HG02642 (cell line): ENCODE measurements at regions not wholly inside any gene's neighbourhood (a gene's known extent, or its start where the extent isn't known, plus 50 kb on each side); places are given as distances from the start of the nearest gene placed in this dataset.
"Not testable (repeated sequence)": the region's sequence is repeated elsewhere in the genome, so short reads cannot be mapped to it uniquely, and the experiment has no call there.

Source experiments
- ATAC-seq: cut with Tn5 transposase; IDR thresholded peaks from one replicate; pipeline ENCODE4 v1.9.1; 2021; ENCODE audit warnings: mild to moderate bottlenecking; ENCODE audit not compliant: unreplicated experiment, poor library complexity

- ATAC-seq = no peak
Measured at GRCh38 chr14:83924259-83924658, 1605.7 kb upstream of the FLRT2 start.

- no peak for ATAC-seq
Measured at GRCh38 chr14:83940253-83940652, 1589.7 kb upstream of the FLRT2 start.

DNA sequence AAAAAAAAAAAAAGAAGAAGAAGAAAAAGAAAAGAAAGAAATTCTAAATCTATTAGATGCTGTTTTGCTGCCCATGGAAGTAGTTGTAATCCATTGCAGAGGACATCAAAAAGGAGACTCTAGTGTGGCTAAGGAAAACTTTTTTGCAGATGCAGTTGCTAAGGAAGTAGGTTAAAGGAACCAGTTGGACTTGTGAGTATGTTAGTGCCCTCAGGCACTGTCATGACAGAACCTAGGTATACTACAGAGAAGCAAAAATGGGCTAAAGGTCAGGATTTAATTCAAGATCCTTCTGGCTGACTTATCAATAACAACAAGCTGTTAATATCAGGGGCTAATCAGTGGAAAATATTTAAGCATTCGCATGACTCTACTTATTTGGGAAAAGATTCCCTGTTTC, 1571.6 kb upstream of the FLRT2 start:
- no peak for ATAC-seq

DNA sequence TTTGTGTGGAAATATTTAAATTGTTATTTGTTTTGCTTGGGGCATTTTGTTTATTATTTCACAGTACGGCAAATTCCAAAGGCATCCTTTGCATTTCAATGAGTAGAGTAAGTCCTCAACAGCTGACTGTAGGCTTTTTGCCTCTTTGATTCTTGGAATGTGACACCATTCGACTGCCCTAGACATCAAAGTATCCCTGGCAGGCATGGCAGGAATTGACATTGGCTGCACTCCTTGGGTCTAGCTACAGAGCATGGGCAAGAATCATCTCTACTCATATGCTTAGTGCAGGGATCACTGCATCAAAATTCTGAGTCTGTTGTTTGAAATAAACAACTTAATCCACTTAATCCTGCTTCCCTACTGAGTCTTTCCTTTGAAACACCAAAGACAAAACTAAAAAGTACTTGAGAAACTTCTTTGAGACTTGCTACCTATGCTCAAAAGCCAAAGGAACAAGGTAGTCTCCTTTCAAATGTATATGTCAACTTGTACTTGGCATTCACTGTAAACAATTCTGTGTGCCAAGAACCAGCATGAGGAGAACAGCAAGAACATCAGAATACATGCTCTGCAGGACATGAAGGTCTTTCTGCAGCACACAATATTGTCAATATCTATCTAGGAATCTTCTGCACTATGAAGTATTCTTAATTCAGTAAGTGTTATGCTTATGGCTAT, 1569.0 kb upstream of the FLRT2 start:
- ATAC-seq = no peak

DNA sequence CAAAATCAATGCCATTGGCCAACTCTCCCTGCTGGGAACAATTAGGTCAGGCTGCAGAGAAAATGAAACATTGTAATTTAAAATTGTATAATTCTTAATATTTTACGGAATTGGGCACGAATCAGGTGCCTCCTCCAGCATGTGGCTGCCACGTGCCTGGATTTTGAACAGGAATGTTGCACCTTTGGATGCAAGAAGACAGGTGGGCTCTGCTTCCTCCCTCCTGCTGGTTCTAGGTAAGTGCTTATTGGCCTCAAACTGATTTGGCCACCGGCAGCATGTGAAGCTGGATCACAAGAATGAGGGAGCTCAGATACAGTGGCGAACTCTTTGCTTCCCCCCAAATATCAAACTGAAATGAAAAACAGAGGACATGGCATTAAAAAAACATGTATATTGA, 1559.9 kb upstream of the FLRT2 start:
- ATAC-seq = no peak

GRCh38 chr14:83972631-83973030, 1557.3 kb upstream of the FLRT2 start:
- ATAC-seq = no peak

DNA sequence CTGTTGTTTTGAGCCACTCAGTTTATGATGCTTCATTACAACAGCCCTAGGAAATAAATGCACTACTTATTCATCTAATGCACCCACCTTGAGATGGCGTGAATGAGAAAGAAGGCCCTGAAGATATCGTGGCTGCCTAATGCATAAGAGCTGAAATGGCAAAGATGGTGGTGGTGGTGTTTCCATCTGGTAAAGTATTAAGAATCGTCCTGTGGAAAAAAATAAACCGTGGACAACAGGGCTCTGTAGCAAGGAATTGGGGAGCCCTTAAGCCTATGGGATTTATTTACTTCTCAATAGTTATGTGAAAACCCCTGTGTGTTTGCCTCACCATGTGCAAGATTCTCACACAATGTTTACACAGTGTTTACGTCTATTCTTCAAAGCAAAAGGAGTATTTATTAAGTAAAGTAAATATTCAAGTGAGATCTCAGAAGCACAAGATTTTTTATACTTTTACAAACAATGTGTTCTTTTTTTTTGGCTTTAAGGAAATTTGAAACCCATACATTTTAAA, 1555.2 kb upstream of the FLRT2 start:
- ATAC-seq = no peak

- no peak for ATAC-seq
Measured at GRCh38 chr14:83975435-83975834, 1554.5 kb upstream of the FLRT2 start.

GRCh38 chr14:83975841-83976770, 1553.8 kb upstream of the FLRT2 start:
- ATAC-seq = no peak

DNA sequence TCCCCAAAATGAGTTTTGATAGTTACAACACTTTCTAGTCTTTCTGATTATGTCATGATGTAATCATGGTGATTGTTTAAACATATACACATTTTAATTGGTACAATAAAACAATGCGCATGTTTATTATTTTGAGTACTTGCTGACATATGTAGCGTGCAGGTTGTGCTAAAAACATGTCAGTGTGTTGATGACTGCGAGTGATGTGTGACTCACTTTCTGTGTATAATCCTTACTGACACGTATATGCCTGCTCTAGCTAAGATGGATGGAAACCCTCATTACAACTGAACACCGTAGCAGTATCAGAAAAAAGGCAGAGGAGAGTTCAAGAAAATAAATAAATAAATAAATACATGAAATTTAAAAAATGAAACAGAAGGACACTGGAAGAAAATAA, 1552.4 kb upstream of the FLRT2 start:
- no peak for ATAC-seq

DNA sequence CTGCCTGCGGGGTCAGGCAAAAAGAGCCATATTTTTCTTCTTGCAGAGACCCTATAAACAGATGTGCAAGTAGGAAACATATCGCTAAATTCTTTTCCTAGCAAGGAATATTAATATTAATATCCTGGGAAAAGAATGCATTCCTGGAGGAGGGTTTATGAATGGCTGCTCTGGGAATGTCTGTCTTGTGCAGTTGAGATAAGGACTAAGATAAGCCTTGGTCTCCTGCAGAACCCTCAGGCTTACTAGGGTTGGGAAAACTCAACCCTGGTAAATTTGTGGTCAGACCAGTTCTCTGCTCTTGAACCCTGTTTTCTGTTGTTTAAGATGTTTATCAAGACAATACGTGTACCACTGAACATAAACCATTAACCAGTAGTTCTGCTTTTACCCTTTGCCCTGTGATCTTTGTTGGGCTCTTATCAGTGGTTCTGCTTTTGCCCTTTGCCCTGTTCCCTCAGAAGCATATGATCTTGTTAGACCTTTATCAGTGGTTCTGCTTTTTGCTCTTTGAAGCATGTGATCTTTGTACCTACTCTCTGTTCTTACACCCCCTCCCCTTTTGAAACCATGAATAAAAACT, 1548.2 kb upstream of the FLRT2 start:
- not testable (repeated sequence) for ATAC-seq

DNA sequence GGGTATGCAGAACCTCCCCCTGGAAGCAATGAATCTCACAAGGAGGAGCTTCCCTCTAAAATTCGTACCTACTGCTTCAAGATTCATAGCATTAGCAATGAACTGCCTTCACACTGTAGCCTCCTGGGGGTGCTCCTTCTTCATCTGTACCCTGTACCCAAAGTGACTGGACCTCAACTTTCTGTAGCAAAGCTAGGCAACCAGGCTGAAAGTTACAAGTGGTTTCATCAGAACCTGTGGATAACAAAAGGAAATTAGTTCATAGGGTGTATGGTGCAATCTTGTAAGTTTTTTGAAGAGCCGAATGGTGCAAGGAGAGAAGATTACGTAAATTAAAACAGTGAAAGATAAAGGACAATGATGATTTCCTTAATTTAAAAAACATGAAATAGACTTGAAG, 1541.7 kb upstream of the FLRT2 start:
- ATAC-seq = no peak

DNA sequence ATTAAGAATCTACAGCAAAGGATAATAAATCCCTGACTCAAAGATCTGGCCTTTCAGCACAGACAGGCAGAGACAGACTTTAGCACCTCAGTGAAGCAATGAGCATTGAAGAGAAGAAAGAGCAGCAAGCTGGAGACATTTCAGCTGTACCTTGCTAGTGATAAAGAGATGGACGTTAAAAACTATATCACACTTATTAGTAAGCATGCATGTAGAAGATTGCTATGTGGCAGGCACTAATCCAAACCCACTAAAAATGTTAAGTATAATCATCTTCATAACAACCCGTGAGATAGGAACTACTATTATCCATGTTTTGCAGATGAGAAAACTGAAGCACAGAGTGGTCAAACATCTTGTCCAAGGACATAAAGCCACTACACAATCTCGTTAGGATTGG, 1538.3 kb upstream of the FLRT2 start:
- no peak for ATAC-seq

DNA sequence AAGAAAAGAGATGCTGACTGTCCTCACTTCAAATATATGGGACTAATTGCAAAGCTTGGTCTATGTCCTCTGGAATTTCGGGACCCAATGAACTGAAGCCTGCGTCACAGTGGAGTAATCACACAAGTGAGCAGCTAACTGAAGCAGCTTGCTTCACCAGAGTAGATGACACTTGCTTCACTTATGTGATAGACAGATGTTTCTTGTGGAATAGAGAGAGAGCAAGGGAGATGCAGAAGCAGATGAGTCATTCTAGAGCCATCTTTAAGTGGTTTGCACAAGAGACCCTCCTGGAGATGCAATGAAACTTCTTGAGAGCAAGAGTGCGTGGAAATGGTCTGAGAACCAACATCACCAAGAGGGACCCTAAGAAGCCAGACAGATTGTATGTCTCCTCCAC, 1537.1 kb upstream of the FLRT2 start:
- no peak for ATAC-seq

- no peak for ATAC-seq
Measured at GRCh38 chr14:83993545-83993944, 1536.4 kb upstream of the FLRT2 start.

DNA sequence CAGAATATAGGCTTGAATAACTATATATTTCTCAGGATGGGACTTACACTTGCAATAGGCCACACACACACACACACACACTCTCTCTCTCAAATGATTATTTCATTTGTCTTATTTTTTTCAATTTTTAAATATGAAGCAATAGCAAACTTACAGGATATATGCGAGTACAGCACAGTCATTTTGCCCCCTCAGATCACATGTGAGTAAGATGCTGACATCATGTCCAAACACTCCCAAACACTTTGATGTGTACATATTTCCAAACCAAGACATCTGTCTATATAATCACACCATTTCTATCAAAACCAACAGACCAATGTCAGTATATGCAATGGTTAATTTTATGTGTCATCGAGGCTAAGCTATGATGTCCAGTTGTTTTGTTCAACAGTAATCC, 1535.9 kb upstream of the FLRT2 start:
- ATAC-seq = no peak

- no peak for ATAC-seq
Measured at GRCh38 chr14:84001023-84001422, 1528.9 kb upstream of the FLRT2 start.

DNA sequence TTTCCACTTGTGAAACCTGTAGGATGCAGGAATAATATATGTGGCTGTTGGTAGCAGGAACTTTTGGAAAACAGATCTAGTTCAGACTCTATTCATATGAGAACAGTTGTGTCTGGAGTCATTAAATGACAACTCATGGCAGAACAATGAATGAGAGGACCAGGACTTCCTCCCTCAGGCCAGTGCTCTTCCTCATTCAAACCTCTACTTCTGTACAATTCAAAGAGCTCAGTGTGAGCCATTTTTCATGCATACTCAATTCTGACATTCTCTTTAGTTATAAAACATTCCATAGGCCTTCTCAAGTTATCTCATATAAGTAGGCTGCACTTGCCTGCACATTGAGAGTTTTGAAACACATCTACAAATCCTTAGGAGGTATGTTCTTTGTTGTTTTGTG, 1526.6 kb upstream of the FLRT2 start:
- ATAC-seq = no peak

GRCh38 chr14:84006643-84007155, 1523.2 kb upstream of the FLRT2 start:
- ATAC-seq = no peak

GRCh38 chr14:84013424-84013823, 1516.5 kb upstream of the FLRT2 start:
- no peak for ATAC-seq

DNA sequence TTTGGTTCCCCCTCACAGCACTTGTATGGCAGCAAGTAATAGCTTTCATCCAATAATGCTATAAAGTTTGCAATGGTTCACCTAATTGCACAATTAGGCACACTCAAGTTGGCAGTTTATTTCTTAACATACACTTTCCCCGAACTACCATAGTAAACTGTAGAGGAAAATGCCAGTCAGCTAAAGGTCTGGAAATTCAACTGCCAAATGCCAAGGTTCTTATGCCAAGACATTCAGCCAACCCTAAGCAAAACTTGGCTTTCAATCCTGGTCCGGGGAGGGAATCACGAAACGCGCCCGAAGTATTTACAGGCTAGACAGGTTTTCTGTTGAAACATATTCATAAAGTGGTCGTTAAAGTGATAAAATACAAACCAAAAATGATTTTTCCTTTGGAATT, 1512.4 kb upstream of the FLRT2 start:
- ATAC-seq = no peak
